ENCODE measurements at regions not wholly inside any gene's neighbourhood (a gene's known extent, or its start where the extent isn't known, plus 50 kb on each side); places are given as distances from the start of the nearest gene placed in this dataset.

DNA sequence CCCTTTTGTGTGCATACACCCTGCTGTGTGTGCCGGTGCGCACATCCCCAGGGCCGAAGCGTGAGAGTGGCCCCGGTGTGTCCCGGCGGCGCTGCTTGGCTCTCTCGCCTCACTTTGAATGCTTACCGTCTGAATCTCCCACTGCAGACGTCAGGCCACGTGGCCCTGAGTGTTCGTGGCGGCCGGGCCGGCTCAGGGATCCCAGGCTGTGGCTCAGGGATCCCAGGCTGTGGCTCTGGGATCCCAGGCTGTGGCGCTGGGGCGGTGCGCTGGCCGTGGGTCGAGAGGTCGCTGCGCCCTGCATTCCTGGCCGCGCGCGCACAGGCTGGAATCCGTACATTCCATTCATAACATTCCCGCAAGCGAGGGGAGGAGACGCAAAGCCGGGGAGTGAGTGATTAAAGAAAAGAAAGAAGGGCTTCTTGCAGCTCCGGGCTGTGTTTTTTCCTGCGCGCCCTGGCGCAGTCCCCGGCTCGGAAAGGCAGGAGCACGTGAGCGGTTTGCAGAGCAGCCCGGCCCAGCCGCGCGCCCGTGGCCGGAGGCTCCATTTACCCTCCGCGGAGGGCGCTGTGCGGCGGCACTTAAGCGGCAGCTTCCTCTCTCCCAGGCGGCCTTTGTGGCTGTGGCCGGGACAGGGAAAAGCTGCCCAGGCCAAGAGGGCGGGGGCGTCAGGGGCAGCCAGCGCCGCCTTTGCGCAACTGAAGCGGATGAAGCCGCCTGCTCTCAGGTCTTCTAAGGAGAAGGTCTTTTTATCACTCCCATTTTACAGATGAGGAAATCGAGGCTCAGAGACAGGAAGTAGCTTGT, 87.0 kb upstream of the ALDH1L1 start:
- H3K4me3 ChIP-seq (ENCODE audit: low read depth in 1 of 2, low read length in 2 of 2) = no peak overlapping the region
- H3K4me1 ChIP-seq (ENCODE audit: control insufficient read depth in 1 of 2, insufficient read depth in 2 of 2, low read length in 2 of 2) = peaks cover 0 to 3% of the 10 kb centered on the region in 2 donors

GRCh38 chr3:126266850-126267168, 86.4 kb upstream of the ALDH1L1 start:
- Histone ChIP-seq H3K9ac (ENCODE audit: low read depth in 1 of 2, low read length in 2 of 2) (no peak overlapping the region), H3K4me3 (ENCODE audit: low read depth in 1 of 2, low read length in 2 of 2) (no peak overlapping the region), H3K4me1 (ENCODE audit: control insufficient read depth in 1 of 2, insufficient read depth in 2 of 2, low read length in 2 of 2) (peaks cover 0 to 3% of the 10 kb centered on the region in 2 donors)

More for the DNA sequence above, 87.0 kb upstream of the ALDH1L1 start:
- no peak overlapping the region for H3K9ac ChIP-seq (ENCODE audit: low read depth in 1 of 2, low read length in 2 of 2)
- H3K27me3 ChIP-seq (ENCODE audit: control insufficient read depth in 1 of 2, insufficient read depth in 2 of 2, low read length in 2 of 2) = peaks cover 0 to 29% of the 10 kb centered on the region in 2 donors
- H3K9me3 ChIP-seq (ENCODE audit: control insufficient read depth in 1 of 2, low read length in 2 of 2) = no peaks in the 10 kb centered on the region
- H3K27ac ChIP-seq (ENCODE audit: low read depth, low read length) = peak overlapping the region; percentile 73
- H3K36me3 ChIP-seq (ENCODE audit: control insufficient read depth in 1 of 2, insufficient read depth in 2 of 2, low read length in 2 of 2) = no peaks in the 10 kb centered on the region

GRCh38 chr3:126266291-126266840, 86.0 kb upstream of the ALDH1L1 start:
- H3K36me3 ChIP-seq (ENCODE audit: control insufficient read depth in 1 of 2, insufficient read depth in 2 of 2, low read length in 2 of 2) = no peaks in the 10 kb centered on the region
- H3K4me3 ChIP-seq (ENCODE audit: low read depth in 1 of 2, low read length in 2 of 2) = no peak overlapping the region
- H3K27me3 ChIP-seq (ENCODE audit: control insufficient read depth in 1 of 2, insufficient read depth in 2 of 2, low read length in 2 of 2) = peaks cover 2 to 29% of the 10 kb centered on the region in 2 donors
- H3K4me1 ChIP-seq (ENCODE audit: control insufficient read depth in 1 of 2, insufficient read depth in 2 of 2, low read length in 2 of 2) = peaks cover 0 to 3% of the 10 kb centered on the region in 2 donors
- H3K9ac ChIP-seq (ENCODE audit: low read depth in 1 of 2, low read length in 2 of 2) = no peak overlapping the region
- no peak overlapping the region for H3K27ac ChIP-seq (ENCODE audit: low read depth, low read length)
- H3K9me3 ChIP-seq (ENCODE audit: control insufficient read depth in 1 of 2, low read length in 2 of 2) = no peaks in the 10 kb centered on the region

More at GRCh38 chr3:126266850-126267168, 86.4 kb upstream of the ALDH1L1 start:
- H3K36me3 ChIP-seq (ENCODE audit: control insufficient read depth in 1 of 2, insufficient read depth in 2 of 2, low read length in 2 of 2) = no peaks in the 10 kb centered on the region
- no peaks in the 10 kb centered on the region for H3K9me3 ChIP-seq (ENCODE audit: control insufficient read depth in 1 of 2, low read length in 2 of 2)
- H3K27me3 ChIP-seq (ENCODE audit: control insufficient read depth in 1 of 2, insufficient read depth in 2 of 2, low read length in 2 of 2) = peaks cover 0 to 29% of the 10 kb centered on the region in 2 donors
- peak overlapping the region; percentile 59 for H3K27ac ChIP-seq (ENCODE audit: low read depth, low read length)

DNA sequence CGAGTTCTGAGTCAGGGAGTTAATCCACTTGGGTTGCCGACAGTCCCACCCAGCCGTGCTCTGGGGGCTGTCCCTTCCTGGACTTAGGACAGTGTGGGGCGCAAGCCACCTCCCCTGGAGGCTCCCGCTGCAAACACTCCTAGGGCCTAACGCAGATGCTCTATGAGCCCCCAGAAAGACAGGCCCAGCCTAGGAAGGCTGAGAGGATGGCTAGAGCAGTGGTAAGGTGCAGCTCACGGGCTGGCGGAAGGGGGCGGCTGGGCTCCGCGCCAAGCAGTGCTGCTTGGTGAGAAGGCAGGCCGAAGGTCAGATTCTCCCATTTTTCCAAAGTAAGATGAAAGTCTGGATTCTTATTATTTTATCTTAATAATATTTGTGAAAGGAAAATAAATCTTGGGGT, 84.6 kb upstream of the ALDH1L1 start:
- Histone ChIP-seq H3K4me1 (ENCODE audit: control insufficient read depth in 1 of 2, insufficient read depth in 2 of 2, low read length in 2 of 2) (peaks cover 0 to 3% of the 10 kb centered on the region in 2 donors), H3K36me3 (ENCODE audit: control insufficient read depth in 1 of 2, insufficient read depth in 2 of 2, low read length in 2 of 2) (no peaks in the 10 kb centered on the region), H3K27me3 (ENCODE audit: control insufficient read depth in 1 of 2, insufficient read depth in 2 of 2, low read length in 2 of 2) (peaks cover 6 to 29% of the 10 kb centered on the region in 2 donors), H3K27ac (ENCODE audit: low read depth, low read length) (no peak overlapping the region), H3K4me3 (ENCODE audit: low read depth in 1 of 2, low read length in 2 of 2) (no peak overlapping the region), H3K9ac (ENCODE audit: low read depth in 1 of 2, low read length in 2 of 2) (no peak overlapping the region), H3K9me3 (ENCODE audit: control insufficient read depth in 1 of 2, low read length in 2 of 2) (no peaks in the 10 kb centered on the region)

DNA sequence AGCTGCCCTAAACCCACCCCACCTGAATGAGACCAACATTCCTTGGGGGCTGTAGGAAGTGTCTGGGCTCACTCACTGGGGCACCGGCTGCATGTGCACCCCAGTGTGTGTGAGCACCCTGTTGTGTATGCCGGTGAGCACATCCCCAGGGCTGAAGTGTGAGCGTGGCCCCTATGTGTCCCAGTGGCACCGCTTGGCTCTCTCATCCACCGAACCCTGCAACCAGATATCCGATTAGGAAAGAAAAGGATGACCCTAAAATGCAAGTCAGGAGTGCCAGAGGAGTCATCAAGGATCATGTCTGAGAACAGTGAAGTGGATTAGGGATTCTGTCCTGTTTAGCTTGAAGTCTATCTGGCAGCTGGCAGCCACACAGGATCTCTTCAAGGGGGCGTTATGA, 84.0 kb upstream of the ALDH1L1 start:
- Histone ChIP-seq H3K9ac (ENCODE audit: low read depth in 1 of 2, low read length in 2 of 2) (no peak overlapping the region), H3K4me3 (ENCODE audit: low read depth in 1 of 2, low read length in 2 of 2) (no peak overlapping the region), H3K36me3 (ENCODE audit: control insufficient read depth in 1 of 2, insufficient read depth in 2 of 2, low read length in 2 of 2) (no peaks in the 10 kb centered on the region), H3K9me3 (ENCODE audit: control insufficient read depth in 1 of 2, low read length in 2 of 2) (no peaks in the 10 kb centered on the region), H3K27me3 (ENCODE audit: control insufficient read depth in 1 of 2, insufficient read depth in 2 of 2, low read length in 2 of 2) (peaks cover 6 to 28% of the 10 kb centered on the region in 2 donors), H3K4me1 (ENCODE audit: control insufficient read depth in 1 of 2, insufficient read depth in 2 of 2, low read length in 2 of 2) (peaks cover 0 to 3% of the 10 kb centered on the region in 2 donors), H3K27ac (ENCODE audit: low read depth, low read length) (no peak overlapping the region)

DNA sequence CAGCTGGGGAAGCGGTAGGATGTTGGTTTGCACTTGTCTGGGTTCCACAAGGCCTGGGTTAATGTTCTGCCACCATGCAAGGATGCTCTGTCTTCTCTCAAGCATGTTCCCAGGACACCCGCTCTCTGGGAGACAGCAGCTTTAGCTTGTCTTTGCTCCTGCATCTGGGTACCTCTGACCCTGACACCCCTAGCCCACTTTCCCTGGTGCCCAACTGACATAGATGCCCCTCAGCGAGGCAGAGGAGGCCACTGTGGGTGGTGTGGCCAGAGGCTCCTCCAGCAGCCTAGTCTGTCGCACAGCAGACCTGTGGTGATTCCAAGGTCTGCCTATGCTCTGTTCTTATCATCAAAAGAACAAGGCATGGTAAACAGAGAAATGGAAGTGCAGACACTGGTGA, 83.6 kb upstream of the ALDH1L1 start:
- H3K4me3 ChIP-seq (ENCODE audit: low read depth in 1 of 2, low read length in 2 of 2) = no peak overlapping the region
- peaks cover 0 to 3% of the 10 kb centered on the region in 2 donors for H3K4me1 ChIP-seq (ENCODE audit: control insufficient read depth in 1 of 2, insufficient read depth in 2 of 2, low read length in 2 of 2)
- H3K27ac ChIP-seq (ENCODE audit: low read depth, low read length) = no peak overlapping the region
- H3K27me3 ChIP-seq (ENCODE audit: control insufficient read depth in 1 of 2, insufficient read depth in 2 of 2, low read length in 2 of 2) = peaks cover 6 to 25% of the 10 kb centered on the region in 2 donors
- H3K9me3 ChIP-seq (ENCODE audit: control insufficient read depth in 1 of 2, low read length in 2 of 2) = no peaks in the 10 kb centered on the region
- no peaks in the 10 kb centered on the region for H3K36me3 ChIP-seq (ENCODE audit: control insufficient read depth in 1 of 2, insufficient read depth in 2 of 2, low read length in 2 of 2)
- H3K9ac ChIP-seq (ENCODE audit: low read depth in 1 of 2, low read length in 2 of 2) = no peak overlapping the region

DNA sequence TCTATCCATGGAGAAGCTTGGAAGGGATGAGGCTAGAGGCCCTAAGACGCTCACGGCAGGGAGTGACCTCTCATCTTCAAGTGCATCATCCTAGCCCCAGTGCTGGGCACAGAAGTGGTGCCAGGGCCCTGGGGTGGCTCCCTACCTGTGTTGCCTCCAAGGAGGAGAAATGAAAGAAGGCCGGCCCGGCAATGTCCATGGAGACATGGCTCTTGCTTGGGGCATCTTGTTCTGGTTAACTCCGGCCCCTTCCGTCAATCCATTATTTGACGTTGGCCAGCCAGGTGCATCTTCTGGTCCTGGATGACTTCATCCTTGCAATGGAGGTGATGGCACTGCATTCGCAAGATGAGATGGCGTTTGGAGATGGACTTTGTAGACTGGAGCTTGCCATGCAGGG, 83.2 kb upstream of the ALDH1L1 start:
- Histone ChIP-seq H3K9ac (ENCODE audit: low read depth in 1 of 2, low read length in 2 of 2) (no peak overlapping the region), H3K27ac (ENCODE audit: low read depth, low read length) (no peak overlapping the region), H3K9me3 (ENCODE audit: control insufficient read depth in 1 of 2, low read length in 2 of 2) (no peaks in the 10 kb centered on the region), H3K4me1 (ENCODE audit: control insufficient read depth in 1 of 2, insufficient read depth in 2 of 2, low read length in 2 of 2) (peaks cover 0 to 3% of the 10 kb centered on the region in 2 donors), H3K27me3 (ENCODE audit: control insufficient read depth in 1 of 2, insufficient read depth in 2 of 2, low read length in 2 of 2) (peaks cover 6 to 25% of the 10 kb centered on the region in 2 donors), H3K4me3 (ENCODE audit: low read depth in 1 of 2, low read length in 2 of 2) (no peak overlapping the region), H3K36me3 (ENCODE audit: control insufficient read depth in 1 of 2, insufficient read depth in 2 of 2, low read length in 2 of 2) (no peaks in the 10 kb centered on the region)

GRCh38 chr3:126262227-126262626, 81.8 kb upstream of the ALDH1L1 start:
- H3K36me3 ChIP-seq (ENCODE audit: control insufficient read depth in 1 of 2, insufficient read depth in 2 of 2, low read length in 2 of 2) = no peaks in the 10 kb centered on the region
- no peak overlapping the region for H3K27ac ChIP-seq (ENCODE audit: low read depth, low read length)
- H3K9ac ChIP-seq (ENCODE audit: low read depth in 1 of 2, low read length in 2 of 2) = no peak overlapping the region
- H3K4me3 ChIP-seq (ENCODE audit: low read depth in 1 of 2, low read length in 2 of 2) = no peak overlapping the region
- peaks cover 6 to 21% of the 10 kb centered on the region in 2 donors for H3K27me3 ChIP-seq (ENCODE audit: control insufficient read depth in 1 of 2, insufficient read depth in 2 of 2, low read length in 2 of 2)
- peaks cover 0 to 3% of the 10 kb centered on the region in 2 donors for H3K4me1 ChIP-seq (ENCODE audit: control insufficient read depth in 1 of 2, insufficient read depth in 2 of 2, low read length in 2 of 2)
- no peaks in the 10 kb centered on the region for H3K9me3 ChIP-seq (ENCODE audit: control insufficient read depth in 1 of 2, low read length in 2 of 2)

- Histone ChIP-seq H3K4me3 (ENCODE audit: low read depth in 1 of 2, low read length in 2 of 2) (no peak overlapping the region), H3K27me3 (ENCODE audit: control insufficient read depth in 1 of 2, insufficient read depth in 2 of 2, low read length in 2 of 2) (peaks cover 6 to 16% of the 10 kb centered on the region in 2 donors), H3K9ac (ENCODE audit: low read depth in 1 of 2, low read length in 2 of 2) (no peak overlapping the region), H3K9me3 (ENCODE audit: control insufficient read depth in 1 of 2, low read length in 2 of 2) (no peaks in the 10 kb centered on the region), H3K27ac (ENCODE audit: low read depth, low read length) (no peak overlapping the region), H3K4me1 (ENCODE audit: control insufficient read depth in 1 of 2, insufficient read depth in 2 of 2, low read length in 2 of 2) (no peaks in the 10 kb centered on the region), H3K36me3 (ENCODE audit: control insufficient read depth in 1 of 2, insufficient read depth in 2 of 2, low read length in 2 of 2) (no peaks in the 10 kb centered on the region)
Observed at GRCh38 chr3:126261037-126261436, 80.7 kb upstream of the ALDH1L1 start.

Data from duodenal mucosa (tissue), 2 donors.